HepG2 (cell line): ENCODE measurements at regions not wholly inside any gene's neighbourhood (a gene's known extent, or its start where the extent isn't known, plus 50 kb on each side); places are given as distances from the start of the nearest gene placed in this dataset.

Experiments
- ATAC-seq: fragments of 200-7000 bp; cut with Tn5 transposase; 3 replicates; pipeline ENCODE4 v1.9.1; 2020; ENCODE audit warnings: mild to moderate bottlenecking, moderate library complexity
- BruUV-seq: library from RNA; stranded (reverse); fragments of 400-500 nt; replicated peaks from 2 replicates; lab custom pipeline; 2021; lab: Mats Ljungman, UMichigan
- CTCF ChIA-PET: fragments of 300-600 bp; formaldehyde crosslinking; extraction: SDS; loops from one replicate; lab custom pipeline; 2021; ENCODE audit warnings: low total read pairs, inconsistent platforms, low intra/inter-chr PET ratio; lab: Yijun Ruan, JAX
- POLR2A ChIA-PET: fragments of 350-600 bp; sonication (Branson Sonifier 250); formaldehyde crosslinking; loops from one replicate; lab custom pipeline; 2020; ENCODE audit warnings: antibody characterized with exemption, inconsistent platforms; lab: Yijun Ruan, JAX
- DNase-seq: peaks from one replicate; pipeline ENCODE4 v3.0.0-alpha.2; 2015; ENCODE audit warnings: low spot score
- FAIRE-seq: peaks from 3 replicates; lab custom pipeline; 2011; peaks lifted over from hg19 to GRCh38; lab: Jason Lieb, UNC
- H2AFZ ChIP-seq: one replicate; pipeline ENCODE4 v1.6.1; 2011; ENCODE audit warnings: low read length, inconsistent platforms
- H3K27ac ChIP-seq: fragments of 300-600 bp; 3 replicates; pipeline ENCODE4 v1.8.0; 2011; ENCODE audit warnings: mixed run types, mild to moderate bottlenecking, mixed read lengths, low read length, inconsistent platforms; ENCODE audit not compliant: insufficient read depth; ENCODE audit errors: extremely low read length
- H3K27me3 ChIP-seq, 2 experiments: fragments of 200-600 bp in 1 of 2; 2 replicates in 1 of 2; 3 replicates in 1 of 2; pipeline versions ENCODE4 v1.6.0 to v1.8.0; 2011; ENCODE audit warnings: low read length in 2 of 2, mild to moderate bottlenecking in 2 of 2, moderate library complexity in 2 of 2, inconsistent platforms in 1 of 2; ENCODE audit not compliant: insufficient read depth in 2 of 2, control insufficient read depth in 1 of 2
- H3K36me3 ChIP-seq, 2 experiments: fragments of 200-600 bp in 1 of 2; replicated peaks in 1 of 2; 2 replicates in 1 of 2; 3 replicates in 1 of 2; pipeline versions ENCODE4 v1.5.1 to v1.8.0; 2011; ENCODE audit warnings: low read length in 2 of 2, inconsistent platforms in 1 of 2; ENCODE audit not compliant: insufficient read depth in 2 of 2, control insufficient read depth in 1 of 2
- H3K4me1 ChIP-seq: 2 replicates; pipeline ENCODE4 v1.5.1; 2012; ENCODE audit warnings: low read length, inconsistent platforms; ENCODE audit not compliant: insufficient read depth
- H3K4me2 ChIP-seq: 2 replicates; pipeline ENCODE4 v1.6.0; 2011; ENCODE audit warnings: low read depth, low read length, inconsistent platforms
- H3K4me3 ChIP-seq, 3 experiments: fragments of 200-600 bp in 1 of 3; sonication (generic), shearing (Covaris generic) in 1 of 3; replicated peaks in 1 of 3; 2 replicates each; pipeline ENCODE4 v1.5.1; 2011 to 2016; ENCODE audit warnings: low read length in 3 of 3, inconsistent platforms in 2 of 3, low read depth in 2 of 3, mild to moderate bottlenecking in 2 of 3, control low read depth in 1 of 3, mixed read lengths in 1 of 3; ENCODE audit not compliant: insufficient read depth in 1 of 3
- H3K79me2 ChIP-seq: one replicate; pipeline ENCODE4 v1.6.1; 2011; ENCODE audit warnings: low read length, inconsistent platforms; ENCODE audit not compliant: insufficient read depth
- H3K9ac ChIP-seq: 2 replicates; pipeline ENCODE4 v1.6.0; 2011; ENCODE audit warnings: mild to moderate bottlenecking, low read depth, low read length, inconsistent platforms; ENCODE audit not compliant: insufficient read depth
- H3K9me3 ChIP-seq: 2 replicates; pipeline ENCODE4 v1.5.1; 2012; ENCODE audit warnings: mild to moderate bottlenecking, low read length
- H4K20me1 ChIP-seq: 2 replicates; pipeline ENCODE4 v1.6.0; 2011; ENCODE audit warnings: inconsistent platforms, mild to moderate bottlenecking, low read length, moderate library complexity; ENCODE audit not compliant: insufficient read depth
- BRCA1 ChIP-seq: sonication (generic); formaldehyde crosslinking; IDR thresholded peaks from 2 replicates; pipeline ENCODE4 v1.4.0; 2020; ENCODE audit warnings: missing genetic modification reagents
- KLF6 ChIP-seq: IDR thresholded peaks from 2 replicates; pipeline ENCODE4 v1.8.0; 2016; ENCODE audit warnings: missing biosample characterization, missing genetic modification reagents
- MBD4 ChIP-seq: IDR thresholded peaks from 2 replicates; pipeline ENCODE4 v1.6.1; 2012; ENCODE audit warnings: low read length, inconsistent platforms, borderline replicate concordance
- RBM39 ChIP-seq: fragments of 200-400 bp; formaldehyde crosslinking; IDR thresholded peaks from one replicate; pipeline ENCODE4 v1.6.1; 2018; ENCODE audit warnings: antibody characterized with exemption, mild to moderate bottlenecking, low read depth, low read length; ENCODE audit not compliant: poor library complexity, severe bottlenecking
- SETDB1 ChIP-seq: sonication (generic); formaldehyde crosslinking; IDR thresholded peaks from 2 replicates; pipeline ENCODE4 v1.5.1; 2020; ENCODE audit warnings: missing genetic modification reagents, mild to moderate bottlenecking, borderline replicate concordance
- SIN3B ChIP-seq: fragments of 150-350 bp; IDR thresholded peaks from 2 replicates; pipeline ENCODE4 v1.6.1; 2014; ENCODE audit warnings: low read length
- ZNF224 ChIP-seq: sonication (generic); formaldehyde crosslinking; IDR thresholded peaks from 2 replicates; pipeline ENCODE4 v1.5.0; 2020; ENCODE audit warnings: mild to moderate bottlenecking, missing genetic modification reagents
- ZNF839 ChIP-seq: sonication (generic); formaldehyde crosslinking; IDR thresholded peaks from 2 replicates; pipeline ENCODE4 v1.4.0; 2020; ENCODE audit warnings: missing genetic modification reagents, mild to moderate bottlenecking, borderline replicate concordance
- ZSCAN9 ChIP-seq: IDR thresholded peaks from 2 replicates; pipeline ENCODE4 v1.6.1; 2016; ENCODE audit warnings: borderline replicate concordance
- WGBS: methylation state at CpG from one replicate; pipeline ENCODE4 v1.1.6; 2017; ENCODE audit warnings: low lambda C conversion rate; 5-methylcytosine and 5-hydroxymethylcytosine counted together
- in situ Hi-C: cut with HindIII; loops from 2 replicates; pipeline ENCODE4 v1.10.0; 2017; ENCODE audit warnings: low pct_unique_long_range_greater_than_20kb; ENCODE audit not compliant: extremely low pct_ligation_motif_present
- intact Hi-C: fragments of 100-400 bp; cut with micrococcal nuclease; formaldehyde crosslinking; loops from one replicate; pipeline ENCODE4 v1.10.0; 2022; ENCODE audit not compliant: unreplicated experiment
- TF ChIP-seq, protein P1 (sequence below): sonication (generic); formaldehyde crosslinking; IDR thresholded peaks from 2 replicates; pipeline ENCODE4 v1.9.0; 2021; ENCODE audit warnings: missing genetic modification reagents, mild to moderate bottlenecking, borderline replicate concordance
- TF ChIP-seq, protein P2 (sequence below): sonication (generic); formaldehyde crosslinking; IDR thresholded peaks from 2 replicates; pipeline ENCODE4 v1.4.0; 2020; ENCODE audit warnings: missing genetic modification reagents, borderline replicate concordance
- TF ChIP-seq, protein P3 (sequence below): sonication (generic); formaldehyde crosslinking; IDR thresholded peaks from 2 replicates; pipeline ENCODE4 v1.4.0; 2020; ENCODE audit warnings: missing genetic modification reagents
- TF ChIP-seq, protein P4 (sequence below): IDR thresholded peaks from 2 replicates; pipeline ENCODE4 v1.6.1; 2016; ENCODE audit warnings: mild to moderate bottlenecking
- TF ChIP-seq, protein P5 (sequence below): IDR thresholded peaks from 2 replicates; pipeline ENCODE4 v1.6.1; 2016; ENCODE audit warnings: missing compliant biosample characterization, missing genetic modification reagents, borderline replicate concordance

DNA sequence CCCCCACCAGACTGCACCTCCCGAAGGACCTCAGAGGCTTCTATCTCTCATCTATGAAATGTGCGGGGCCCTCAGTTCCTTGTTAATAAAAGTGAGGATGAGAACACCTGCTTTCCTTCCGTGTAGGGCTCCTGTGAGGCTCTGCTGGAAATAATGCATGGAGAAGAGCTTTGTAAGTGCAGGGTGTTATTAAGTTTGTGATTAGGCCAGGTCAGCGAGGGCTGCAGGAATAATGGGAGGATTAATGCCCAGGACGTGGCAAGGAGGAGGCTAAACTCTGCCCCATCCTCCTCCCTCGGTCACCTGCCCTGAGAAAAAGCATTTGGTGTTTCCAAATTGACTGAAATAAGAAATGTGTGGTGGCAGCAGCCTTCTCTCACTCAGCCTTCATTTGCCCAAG, 83.5 kb upstream of the HSPA9 start:
- no peak overlapping the region for H3K4me2 ChIP-seq
- no peaks in the 10 kb centered on the region for H3K9me3 ChIP-seq
- H3K36me3 ChIP-seq: no peaks in the 10 kb centered on the region
- no peak overlapping the region for H3K9ac ChIP-seq
- in situ Hi-C loops (no loop called here), intact Hi-C loops (no loop called here)
- no peaks in the 10 kb centered on the region for H3K79me2 ChIP-seq
- H3K4me1 ChIP-seq: peaks cover 9% of the 10 kb centered on the region; the same call in 1 of the 2 replicates
- ChIA-PET CTCF (no interaction called here), POLR2A (no interaction called here)
- H2AFZ ChIP-seq: no peak overlapping the region
- H3K27ac ChIP-seq: no peak overlapping the region
- TF ChIP-seq RBM39 (no peak), BRCA1 (CRISPR knock-in tag) (no peak), SIN3B (no peak), ZNF224 (CRISPR knock-in tag) (no peak), ZSCAN9 (CRISPR knock-in tag) (no peak), ZNF839 (no peak), KLF6 (CRISPR knock-in tag) (no peak), SETDB1 (no peak), MBD4 (no peak)
- TF ChIP-seq, protein P1, sequence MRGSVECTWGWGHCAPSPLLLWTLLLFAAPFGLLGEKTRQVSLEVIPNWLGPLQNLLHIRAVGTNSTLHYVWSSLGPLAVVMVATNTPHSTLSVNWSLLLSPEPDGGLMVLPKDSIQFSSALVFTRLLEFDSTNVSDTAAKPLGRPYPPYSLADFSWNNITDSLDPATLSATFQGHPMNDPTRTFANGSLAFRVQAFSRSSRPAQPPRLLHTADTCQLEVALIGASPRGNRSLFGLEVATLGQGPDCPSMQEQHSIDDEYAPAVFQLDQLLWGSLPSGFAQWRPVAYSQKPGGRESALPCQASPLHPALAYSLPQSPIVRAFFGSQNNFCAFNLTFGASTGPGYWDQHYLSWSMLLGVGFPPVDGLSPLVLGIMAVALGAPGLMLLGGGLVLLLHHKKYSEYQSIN: no peak
- TF ChIP-seq, protein P2, sequence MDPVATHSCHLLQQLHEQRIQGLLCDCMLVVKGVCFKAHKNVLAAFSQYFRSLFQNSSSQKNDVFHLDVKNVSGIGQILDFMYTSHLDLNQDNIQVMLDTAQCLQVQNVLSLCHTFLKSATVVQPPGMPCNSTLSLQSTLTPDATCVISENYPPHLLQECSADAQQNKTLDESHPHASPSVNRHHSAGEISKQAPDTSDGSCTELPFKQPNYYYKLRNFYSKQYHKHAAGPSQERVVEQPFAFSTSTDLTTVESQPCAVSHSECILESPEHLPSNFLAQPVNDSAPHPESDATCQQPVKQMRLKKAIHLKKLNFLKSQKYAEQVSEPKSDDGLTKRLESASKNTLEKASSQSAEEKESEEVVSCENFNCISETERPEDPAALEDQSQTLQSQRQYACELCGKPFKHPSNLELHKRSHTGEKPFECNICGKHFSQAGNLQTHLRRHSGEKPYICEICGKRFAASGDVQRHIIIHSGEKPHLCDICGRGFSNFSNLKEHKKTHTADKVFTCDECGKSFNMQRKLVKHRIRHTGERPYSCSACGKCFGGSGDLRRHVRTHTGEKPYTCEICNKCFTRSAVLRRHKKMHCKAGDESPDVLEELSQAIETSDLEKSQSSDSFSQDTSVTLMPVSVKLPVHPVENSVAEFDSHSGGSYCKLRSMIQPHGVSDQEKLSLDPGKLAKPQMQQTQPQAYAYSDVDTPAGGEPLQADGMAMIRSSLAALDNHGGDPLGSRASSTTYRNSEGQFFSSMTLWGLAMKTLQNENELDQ (CRISPR knock-in tag): no peak
- TF ChIP-seq, protein P3, sequence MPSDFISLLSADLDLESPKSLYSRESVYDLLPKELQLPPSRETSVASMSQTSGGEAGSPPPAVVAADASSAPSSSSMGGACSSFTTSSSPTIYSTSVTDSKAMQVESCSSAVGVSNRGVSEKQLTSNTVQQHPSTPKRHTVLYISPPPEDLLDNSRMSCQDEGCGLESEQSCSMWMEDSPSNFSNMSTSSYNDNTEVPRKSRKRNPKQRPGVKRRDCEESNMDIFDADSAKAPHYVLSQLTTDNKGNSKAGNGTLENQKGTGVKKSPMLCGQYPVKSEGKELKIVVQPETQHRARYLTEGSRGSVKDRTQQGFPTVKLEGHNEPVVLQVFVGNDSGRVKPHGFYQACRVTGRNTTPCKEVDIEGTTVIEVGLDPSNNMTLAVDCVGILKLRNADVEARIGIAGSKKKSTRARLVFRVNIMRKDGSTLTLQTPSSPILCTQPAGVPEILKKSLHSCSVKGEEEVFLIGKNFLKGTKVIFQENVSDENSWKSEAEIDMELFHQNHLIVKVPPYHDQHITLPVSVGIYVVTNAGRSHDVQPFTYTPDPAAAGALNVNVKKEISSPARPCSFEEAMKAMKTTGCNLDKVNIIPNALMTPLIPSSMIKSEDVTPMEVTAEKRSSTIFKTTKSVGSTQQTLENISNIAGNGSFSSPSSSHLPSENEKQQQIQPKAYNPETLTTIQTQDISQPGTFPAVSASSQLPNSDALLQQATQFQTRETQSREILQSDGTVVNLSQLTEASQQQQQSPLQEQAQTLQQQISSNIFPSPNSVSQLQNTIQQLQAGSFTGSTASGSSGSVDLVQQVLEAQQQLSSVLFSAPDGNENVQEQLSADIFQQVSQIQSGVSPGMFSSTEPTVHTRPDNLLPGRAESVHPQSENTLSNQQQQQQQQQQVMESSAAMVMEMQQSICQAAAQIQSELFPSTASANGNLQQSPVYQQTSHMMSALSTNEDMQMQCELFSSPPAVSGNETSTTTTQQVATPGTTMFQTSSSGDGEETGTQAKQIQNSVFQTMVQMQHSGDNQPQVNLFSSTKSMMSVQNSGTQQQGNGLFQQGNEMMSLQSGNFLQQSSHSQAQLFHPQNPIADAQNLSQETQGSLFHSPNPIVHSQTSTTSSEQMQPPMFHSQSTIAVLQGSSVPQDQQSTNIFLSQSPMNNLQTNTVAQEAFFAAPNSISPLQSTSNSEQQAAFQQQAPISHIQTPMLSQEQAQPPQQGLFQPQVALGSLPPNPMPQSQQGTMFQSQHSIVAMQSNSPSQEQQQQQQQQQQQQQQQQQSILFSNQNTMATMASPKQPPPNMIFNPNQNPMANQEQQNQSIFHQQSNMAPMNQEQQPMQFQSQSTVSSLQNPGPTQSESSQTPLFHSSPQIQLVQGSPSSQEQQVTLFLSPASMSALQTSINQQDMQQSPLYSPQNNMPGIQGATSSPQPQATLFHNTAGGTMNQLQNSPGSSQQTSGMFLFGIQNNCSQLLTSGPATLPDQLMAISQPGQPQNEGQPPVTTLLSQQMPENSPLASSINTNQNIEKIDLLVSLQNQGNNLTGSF (CRISPR knock-in tag): no peak
- TF ChIP-seq, protein P4, sequence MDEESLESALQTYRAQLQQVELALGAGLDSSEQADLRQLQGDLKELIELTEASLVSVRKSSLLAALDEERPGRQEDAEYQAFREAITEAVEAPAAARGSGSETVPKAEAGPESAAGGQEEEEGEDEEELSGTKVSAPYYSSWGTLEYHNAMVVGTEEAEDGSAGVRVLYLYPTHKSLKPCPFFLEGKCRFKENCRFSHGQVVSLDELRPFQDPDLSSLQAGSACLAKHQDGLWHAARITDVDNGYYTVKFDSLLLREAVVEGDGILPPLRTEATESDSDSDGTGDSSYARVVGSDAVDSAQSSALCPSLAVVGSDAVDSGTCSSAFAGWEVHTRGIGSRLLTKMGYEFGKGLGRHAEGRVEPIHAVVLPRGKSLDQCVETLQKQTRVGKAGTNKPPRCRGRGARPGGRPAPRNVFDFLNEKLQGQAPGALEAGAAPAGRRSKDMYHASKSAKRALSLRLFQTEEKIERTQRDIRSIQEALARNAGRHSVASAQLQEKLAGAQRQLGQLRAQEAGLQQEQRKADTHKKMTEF: no peak
- TF ChIP-seq, protein P5, sequence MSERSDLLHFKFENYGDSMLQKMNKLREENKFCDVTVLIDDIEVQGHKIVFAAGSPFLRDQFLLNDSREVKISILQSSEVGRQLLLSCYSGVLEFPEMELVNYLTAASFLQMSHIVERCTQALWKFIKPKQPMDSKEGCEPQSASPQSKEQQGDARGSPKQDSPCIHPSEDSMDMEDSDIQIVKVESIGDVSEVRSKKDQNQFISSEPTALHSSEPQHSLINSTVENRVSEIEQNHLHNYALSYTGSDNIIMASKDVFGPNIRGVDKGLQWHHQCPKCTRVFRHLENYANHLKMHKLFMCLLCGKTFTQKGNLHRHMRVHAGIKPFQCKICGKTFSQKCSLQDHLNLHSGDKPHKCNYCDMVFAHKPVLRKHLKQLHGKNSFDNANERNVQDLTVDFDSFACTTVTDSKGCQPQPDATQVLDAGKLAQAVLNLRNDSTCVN (CRISPR knock-in tag): no peak
- H3K27me3 ChIP-seq: peaks cover 6 to 31% of the 10 kb centered on the region in 2 experiments
- H3K4me3 ChIP-seq: no peak overlapping the region
- no peaks in the 10 kb centered on the region for H4K20me1 ChIP-seq
- WGBS: 21% methylated on average over 6 of the region's 6 CpGs
- FAIRE-seq (no peak), DNase-seq (no peak), ATAC-seq (no peak)
- no TSS peak for BruUV-seq
